ENCODE measurements at regions not wholly inside any gene's neighbourhood (a gene's known extent, or its start where the extent isn't known, plus 50 kb on each side); places are given as distances from the start of the nearest gene placed in this dataset.

- no peak for TF ChIP-seq CTCF (optimal IDR thresholded peaks at IDR 0.05 in 1 of 3, IDR thresholded peaks at IDR 0.05 in 1 of 3, conservative IDR thresholded peaks at IDR 0.05 in 1 of 3; ENCODE audit: extremely low read depth in 1 of 3, insufficient read depth in 2 of 3, low read length in 3 of 3)
- no peak for TF ChIP-seq EZH2 (IDR thresholded peaks at IDR 0.05; ENCODE audit: low read length)
Measured at GRCh38 chr3:148585671-148586379, 111.9 kb upstream of the AGTR1 start.

Data from keratinocyte (primary cell).